HG03565 (cell line): ENCODE measurements at regions not wholly inside any gene's neighbourhood (a gene's known extent, or its start where the extent isn't known, plus 50 kb on each side); places are given as distances from the start of the nearest gene placed in this dataset.
"Not testable (repeated sequence)": the region's sequence is repeated elsewhere in the genome, so short reads cannot be mapped to it uniquely, and the experiment has no call there.

ENCODE experiments used
- ATAC-seq: cut with Tn5 transposase; IDR thresholded peaks from one replicate; pipeline ENCODE4 v1.9.1; 2021; ENCODE audit warnings: mild to moderate bottlenecking, moderate library complexity; ENCODE audit not compliant: unreplicated experiment

GRCh38 chr5:93682471-93683404 is 58.7 kb downstream of the POU5F2 start:
- ATAC-seq, result not testable (repeated sequence)

- ATAC-seq, result no peak
These were observed 60.0 kb downstream of the POU5F2 start for GRCh38 chr5:93681432-93681831.

GRCh38 chr5:93677359-93677891 is 64.0 kb downstream of the POU5F2 start:
- ATAC-seq, result no peak

- ATAC-seq, result no peak
These were observed 64.7 kb downstream of the POU5F2 start for GRCh38 chr5:93676704-93677103.

GRCh38 chr5:93675460-93676450 is 65.6 kb downstream of the POU5F2 start:
- ATAC-seq, result peak; percentile 31

- peak; percentile 42 for ATAC-seq
These were observed 66.4 kb downstream of the POU5F2 start for GRCh38 chr5:93674866-93675459.

- no peak for ATAC-seq
These were observed 67.3 kb downstream of the POU5F2 start for GRCh38 chr5:93674138-93674537.

- ATAC-seq, result no peak
These were observed 68.0 kb downstream of the POU5F2 start for GRCh38 chr5:93673316-93673954.

- no peak for ATAC-seq
These were observed 75.8 kb downstream of the POU5F2 start for GRCh38 chr5:93665648-93666047.

GRCh38 chr5:93660677-93661076 is 77.7 kb downstream of the NR2F1 start:
- ATAC-seq, result no peak

- ATAC-seq, result no peak
These were observed 75.0 kb downstream of the NR2F1 start for GRCh38 chr5:93658044-93658443.

- no peak for ATAC-seq
These were observed 71.7 kb downstream of the NR2F1 start for GRCh38 chr5:93654676-93655075.

GRCh38 chr5:93653716-93654115 is 70.7 kb downstream of the NR2F1 start:
- ATAC-seq, result no peak

- no peak for ATAC-seq
These were observed 66.3 kb downstream of the NR2F1 start for GRCh38 chr5:93649234-93649900.

- ATAC-seq, result no peak
These were observed 61.7 kb downstream of the NR2F1 start for GRCh38 chr5:93644760-93645159.
